Chondrocyte (in vitro differentiated cells): ENCODE measurements at regions not wholly inside any gene's neighbourhood (a gene's known extent, or its start where the extent isn't known, plus 50 kb on each side); places are given as distances from the start of the nearest gene placed in this dataset.

Source experiments
- DNase-seq: peaks from one replicate; pipeline ENCODE4 v3.0.0; 2021; ENCODE audit warnings: mixed read lengths, low spot score
- H3K27ac Mint-ChIP-seq: one replicate; pipeline ENCODE4 v1.8.0; 2021; ENCODE audit warnings: mild to moderate bottlenecking, moderate library complexity, mixed read lengths; ENCODE audit not compliant: unreplicated experiment
- H3K27me3 Mint-ChIP-seq: 2 replicates; pipeline ENCODE4 v1.8.0; 2021; ENCODE audit warnings: low read depth, mixed read lengths
- H3K36me3 Mint-ChIP-seq: 2 replicates; pipeline ENCODE4 v1.8.0; 2021; ENCODE audit warnings: low read depth, mixed read lengths
- H3K4me1 Mint-ChIP-seq: 2 replicates; pipeline ENCODE4 v1.8.0; 2021; ENCODE audit warnings: low read depth, mild to moderate bottlenecking, mixed read lengths
- H3K4me3 Mint-ChIP-seq: one replicate; pipeline ENCODE4 v1.8.0; 2021; ENCODE audit warnings: mild to moderate bottlenecking, moderate library complexity, mixed read lengths; ENCODE audit not compliant: unreplicated experiment
- H3K9me3 Mint-ChIP-seq: 2 replicates; pipeline ENCODE4 v1.8.0; 2021; ENCODE audit warnings: low read depth, mixed read lengths
- TF ChIP-seq, protein P1 (sequence below): fragments of 200-600 bp; sonication (generic); IDR thresholded peaks from 2 replicates; pipeline ENCODE4 v1.5.0; 2021; ENCODE audit warnings: antibody characterized with exemption, mild to moderate bottlenecking, moderate library complexity

GRCh38 chr10:10222304-10222841 is 795.3 kb upstream of the CELF2 start:
- H3K9me3 Mint-ChIP-seq = peaks cover 3% of the 10 kb centered on the region
- H3K4me3 Mint-ChIP-seq = peak overlapping the region; percentile 36
- no peak for DNase-seq
- no peaks in the 10 kb centered on the region for H3K27me3 Mint-ChIP-seq
- H3K27ac Mint-ChIP-seq = peak overlapping the region; percentile 97
- TF ChIP-seq, protein P1, sequence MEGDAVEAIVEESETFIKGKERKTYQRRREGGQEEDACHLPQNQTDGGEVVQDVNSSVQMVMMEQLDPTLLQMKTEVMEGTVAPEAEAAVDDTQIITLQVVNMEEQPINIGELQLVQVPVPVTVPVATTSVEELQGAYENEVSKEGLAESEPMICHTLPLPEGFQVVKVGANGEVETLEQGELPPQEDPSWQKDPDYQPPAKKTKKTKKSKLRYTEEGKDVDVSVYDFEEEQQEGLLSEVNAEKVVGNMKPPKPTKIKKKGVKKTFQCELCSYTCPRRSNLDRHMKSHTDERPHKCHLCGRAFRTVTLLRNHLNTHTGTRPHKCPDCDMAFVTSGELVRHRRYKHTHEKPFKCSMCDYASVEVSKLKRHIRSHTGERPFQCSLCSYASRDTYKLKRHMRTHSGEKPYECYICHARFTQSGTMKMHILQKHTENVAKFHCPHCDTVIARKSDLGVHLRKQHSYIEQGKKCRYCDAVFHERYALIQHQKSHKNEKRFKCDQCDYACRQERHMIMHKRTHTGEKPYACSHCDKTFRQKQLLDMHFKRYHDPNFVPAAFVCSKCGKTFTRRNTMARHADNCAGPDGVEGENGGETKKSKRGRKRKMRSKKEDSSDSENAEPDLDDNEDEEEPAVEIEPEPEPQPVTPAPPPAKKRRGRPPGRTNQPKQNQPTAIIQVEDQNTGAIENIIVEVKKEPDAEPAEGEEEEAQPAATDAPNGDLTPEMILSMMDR = no peak
- no peaks in the 10 kb centered on the region for H3K36me3 Mint-ChIP-seq
- peaks cover 20% of the 10 kb centered on the region for H3K4me1 Mint-ChIP-seq

- H3K27me3 Mint-ChIP-seq = no peaks in the 10 kb centered on the region
- peaks cover 20% of the 10 kb centered on the region for H3K4me1 Mint-ChIP-seq
- no peaks in the 10 kb centered on the region for H3K36me3 Mint-ChIP-seq
- TF ChIP-seq, protein P1 = no peak
- H3K27ac Mint-ChIP-seq = peak overlapping the region; percentile 97
- DNase-seq = no peak
- peaks cover 3% of the 10 kb centered on the region for H3K9me3 Mint-ChIP-seq
- H3K4me3 Mint-ChIP-seq = no peak overlapping the region
Measured at GRCh38 chr10:10223131-10223530, 794.5 kb upstream of the CELF2 start.

- H3K9me3 Mint-ChIP-seq = peaks cover 9% of the 10 kb centered on the region
- H3K27ac Mint-ChIP-seq = no peak overlapping the region
- TF ChIP-seq, protein P1 = no peak
- H3K4me1 Mint-ChIP-seq = peaks cover 20% of the 10 kb centered on the region
- no peak overlapping the region for H3K4me3 Mint-ChIP-seq
- H3K36me3 Mint-ChIP-seq = peaks cover 2% of the 10 kb centered on the region
- DNase-seq = no peak
- no peaks in the 10 kb centered on the region for H3K27me3 Mint-ChIP-seq
Measured at GRCh38 chr10:10225136-10225676, 792.5 kb upstream of the CELF2 start.

DNA sequence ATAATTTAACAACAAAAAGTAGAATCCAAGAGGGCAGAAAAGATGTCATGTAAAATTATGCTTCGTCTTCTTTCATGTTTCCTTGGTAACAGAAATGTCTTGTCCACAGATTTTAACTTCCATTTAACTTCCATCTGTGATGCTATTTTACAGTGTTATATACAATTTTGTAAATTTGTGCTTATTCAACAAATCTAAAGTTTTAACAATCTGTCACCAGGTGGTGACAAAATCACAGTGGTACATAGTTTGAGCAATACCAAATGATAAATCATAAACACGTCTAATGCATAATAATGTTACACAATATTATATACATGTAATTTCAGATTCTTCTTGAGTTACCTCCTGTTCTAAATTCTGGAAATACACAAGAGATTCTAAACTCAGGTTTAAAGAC is 784.4 kb upstream of the CELF2 start:
- H3K4me3 Mint-ChIP-seq = no peak overlapping the region
- H3K36me3 Mint-ChIP-seq = peaks cover 2% of the 10 kb centered on the region
- H3K9me3 Mint-ChIP-seq = peaks cover 7% of the 10 kb centered on the region
- TF ChIP-seq, protein P1 = peak; percentile 77
- H3K27ac Mint-ChIP-seq = no peak overlapping the region
- peaks cover 15% of the 10 kb centered on the region for H3K4me1 Mint-ChIP-seq
- DNase-seq = no peak
- H3K27me3 Mint-ChIP-seq = no peaks in the 10 kb centered on the region

DNA sequence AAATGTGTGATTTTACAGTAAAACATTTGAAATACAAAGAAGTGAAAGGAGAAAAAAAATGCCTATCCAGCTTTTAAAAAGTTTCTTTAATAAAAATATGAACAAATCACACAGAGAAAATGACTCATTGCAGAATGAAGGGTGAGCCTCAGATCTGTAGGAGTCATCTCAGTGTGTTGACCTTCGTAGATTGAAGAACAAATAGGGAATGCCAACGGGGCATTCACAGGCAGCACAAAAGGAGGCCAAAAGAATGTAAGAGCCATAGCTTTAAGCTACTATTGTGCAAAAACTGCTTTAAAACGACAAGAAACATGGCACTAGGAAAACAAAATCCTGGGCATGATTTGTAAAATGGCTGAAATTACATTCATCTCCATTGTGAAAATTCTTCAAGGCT is 782.7 kb upstream of the CELF2 start:
- H3K27ac Mint-ChIP-seq = peak overlapping the region; percentile 65
- H3K4me1 Mint-ChIP-seq = peaks cover 15% of the 10 kb centered on the region
- H3K36me3 Mint-ChIP-seq = no peaks in the 10 kb centered on the region
- peaks cover 10% of the 10 kb centered on the region for H3K9me3 Mint-ChIP-seq
- DNase-seq = no peak
- H3K4me3 Mint-ChIP-seq = no peak overlapping the region
- TF ChIP-seq, protein P1 = no peak
- H3K27me3 Mint-ChIP-seq = no peaks in the 10 kb centered on the region
